ENCODE measurements at regions not wholly inside any gene's neighbourhood (a gene's known extent, or its start where the extent isn't known, plus 50 kb on each side); places are given as distances from the start of the nearest gene placed in this dataset.

DNA sequence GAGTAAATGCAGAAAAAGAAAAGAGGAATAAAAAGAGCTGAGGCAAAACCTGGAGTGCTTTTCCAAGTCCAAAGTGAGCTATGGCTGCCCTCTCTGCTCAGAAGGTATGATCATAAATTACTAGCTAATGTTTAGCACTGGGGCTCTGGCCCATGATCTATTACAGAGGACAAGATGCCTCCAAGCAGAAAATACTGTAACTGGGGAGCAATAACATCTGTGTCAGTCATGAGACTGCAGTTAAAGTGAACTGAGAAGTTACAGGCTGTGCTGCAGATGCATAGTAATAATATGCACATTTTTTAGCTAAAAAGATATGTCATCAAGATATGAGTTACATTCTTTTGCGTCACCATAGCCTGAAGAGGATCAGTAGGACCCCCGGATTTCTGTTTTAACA, 209.4 kb upstream of the RBBP8 start:
- TF ChIP-seq, protein P1, sequence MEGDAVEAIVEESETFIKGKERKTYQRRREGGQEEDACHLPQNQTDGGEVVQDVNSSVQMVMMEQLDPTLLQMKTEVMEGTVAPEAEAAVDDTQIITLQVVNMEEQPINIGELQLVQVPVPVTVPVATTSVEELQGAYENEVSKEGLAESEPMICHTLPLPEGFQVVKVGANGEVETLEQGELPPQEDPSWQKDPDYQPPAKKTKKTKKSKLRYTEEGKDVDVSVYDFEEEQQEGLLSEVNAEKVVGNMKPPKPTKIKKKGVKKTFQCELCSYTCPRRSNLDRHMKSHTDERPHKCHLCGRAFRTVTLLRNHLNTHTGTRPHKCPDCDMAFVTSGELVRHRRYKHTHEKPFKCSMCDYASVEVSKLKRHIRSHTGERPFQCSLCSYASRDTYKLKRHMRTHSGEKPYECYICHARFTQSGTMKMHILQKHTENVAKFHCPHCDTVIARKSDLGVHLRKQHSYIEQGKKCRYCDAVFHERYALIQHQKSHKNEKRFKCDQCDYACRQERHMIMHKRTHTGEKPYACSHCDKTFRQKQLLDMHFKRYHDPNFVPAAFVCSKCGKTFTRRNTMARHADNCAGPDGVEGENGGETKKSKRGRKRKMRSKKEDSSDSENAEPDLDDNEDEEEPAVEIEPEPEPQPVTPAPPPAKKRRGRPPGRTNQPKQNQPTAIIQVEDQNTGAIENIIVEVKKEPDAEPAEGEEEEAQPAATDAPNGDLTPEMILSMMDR (IDR thresholded peaks at IDR 0.05; ENCODE audit: low read depth, low read length, poor library complexity, severe bottlenecking): no peak
- no peak for TF ChIP-seq EZH2phosphoT487 (IDR thresholded peaks at IDR 0.05; ENCODE audit: borderline replicate concordance, low read length)

All from DOHH2 (cell line).